ENCODE measurements at regions not wholly inside any gene's neighbourhood (a gene's known extent, or its start where the extent isn't known, plus 50 kb on each side); places are given as distances from the start of the nearest gene placed in this dataset.

DNA sequence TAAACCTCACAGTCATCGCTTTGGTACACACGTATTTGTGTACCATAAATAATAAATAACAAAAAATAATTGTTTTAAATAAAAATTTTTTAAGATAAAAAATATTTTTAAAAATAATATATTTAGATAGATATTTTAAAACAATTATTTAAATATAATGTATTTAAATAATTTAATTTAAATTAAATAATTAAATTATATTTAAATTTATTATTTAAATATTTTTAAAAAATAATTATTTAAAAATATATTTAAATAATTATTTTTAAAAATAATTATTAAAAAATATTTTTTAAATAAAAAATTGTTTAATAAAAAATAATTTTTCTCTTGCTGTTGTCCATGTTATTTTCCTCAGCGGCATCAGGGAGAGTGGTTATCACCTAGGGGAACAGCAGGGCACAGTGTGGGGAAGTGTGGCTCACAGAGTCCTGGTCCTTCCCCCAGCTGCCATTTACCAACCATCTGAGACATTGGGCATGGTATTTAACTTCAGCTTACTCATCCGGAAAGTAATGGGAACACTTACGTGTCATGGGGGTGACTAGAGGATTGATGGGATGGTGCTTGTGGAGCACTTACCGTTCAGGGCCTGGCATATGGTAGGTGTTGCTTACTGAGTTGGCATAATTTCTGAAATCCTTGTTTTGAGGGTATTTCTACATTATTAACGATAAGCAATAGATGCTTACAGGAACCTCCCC is 92.9 kb upstream of the TSPAN2 start:
- peak overlapping the region; percentile 45 for H3K4ac ChIP-seq (ENCODE audit: low read depth, low read length)
- BruUV-seq (replicated peaks), result no TSS peak
- in situ Hi-C loops (cut with MboI; ENCODE audit: low sequenced_read_pairs) (no loop called here), dilution Hi-C loops (cut with HindIII; ENCODE audit: low sequenced_read_pairs, unreplicated experiment) (no loop called here), intact Hi-C loops (cut with micrococcal nuclease) (no loop called here)
- peaks cover 16% of the 10 kb centered on the region for H3K4me1 ChIP-seq (ENCODE audit: control insufficient read depth, insufficient read depth, low read length)
- H2BK20ac ChIP-seq (ENCODE audit: low read depth, low read length), result peak overlapping the region; percentile 85
- peak overlapping the region; percentile 93; the same call in 1 of the 2 replicates for H2AK5ac ChIP-seq (ENCODE audit: low read depth, low read length)
- H3K4me3 ChIP-seq (ENCODE audit: insufficient read depth, low read depth, low read length), result no peak overlapping the region
- H3K79me1 ChIP-seq (ENCODE audit: low read depth in 1 of 2, low read length in 2 of 2), result no peaks in the 10 kb centered on the region
- no peak overlapping the region for H3K56ac ChIP-seq (ENCODE audit: extremely low read depth, insufficient read depth, low read length)
- H2AK9ac ChIP-seq (replicated peaks; ENCODE audit: low read depth, low read length, poor library complexity), result no peak overlapping the region
- no peak overlapping the region for H3K4me2 ChIP-seq (ENCODE audit: low read depth, low read length)
- H3K36me3 ChIP-seq (ENCODE audit: control insufficient read depth, insufficient read depth, low read length), result no peaks in the 10 kb centered on the region
- ChIA-PET POLR2A (ENCODE audit: unreplicated experiment) (no interaction called here), CTCF (interaction anchor here (0.5 kb wide), 1 partner anchor 1234 kb away, joined by 3 read pairs; no protein-coding TSS in a partner anchor)
- no peaks in the 10 kb centered on the region for H3K27me3 ChIP-seq (ENCODE audit: control insufficient read depth, insufficient read depth, low read length)
- peak overlapping the region; percentile 50; the same call in 1 of the 2 replicates for H4K5ac ChIP-seq (ENCODE audit: low read depth, low read length)
- H2BK15ac ChIP-seq (ENCODE audit: low read depth, low read length), result peak overlapping the region; percentile 86
- H3K18ac ChIP-seq (ENCODE audit: low read depth, low read length), result peak overlapping the region; percentile 11; the same call in 1 of the 2 replicates
- H3K9ac ChIP-seq (ENCODE audit: low read depth, low read length), result no peak overlapping the region
- H3K14ac ChIP-seq (replicated peaks; ENCODE audit: low read depth, low read length), result peak overlapping the region; percentile 43; the same call in 1 of the 2 replicates
- no peak for DNase-seq
- H4K91ac ChIP-seq (ENCODE audit: insufficient read depth, low read depth, low read length), result peak overlapping the region; percentile 75
- H4K20me1 ChIP-seq (ENCODE audit: insufficient read depth, low read length), result no peaks in the 10 kb centered on the region
- peak overlapping the region; percentile 46 for H2AFZ ChIP-seq (replicated peaks; ENCODE audit: low read length, poor library complexity)
- no peak for ATAC-seq (ENCODE audit: low read depth)
- H3K9me3 ChIP-seq (ENCODE audit: control insufficient read depth, insufficient read depth, low read length), result no peaks in the 10 kb centered on the region
- TF ChIP-seq CHD1 (IDR thresholded peaks at IDR 0.05; ENCODE audit: low read depth, low read length) (no peak), BHLHE40 (IDR thresholded peaks at IDR 0.05; ENCODE audit: low read depth, low read length) (no peak), CTCF (conservative IDR thresholded peaks at IDR 0.05; ENCODE audit: low read depth, low read length) (no peak), RCOR1 (IDR thresholded peaks at IDR 0.05; ENCODE audit: insufficient replicate concordance, low read length) (no peak), SMC3 (IDR thresholded peaks at IDR 0.05; ENCODE audit: low read depth, low read length) (no peak), FOS (IDR thresholded peaks at IDR 0.05; ENCODE audit: low read depth, low read length) (no peak)
- TF ChIP-seq, protein P1, sequence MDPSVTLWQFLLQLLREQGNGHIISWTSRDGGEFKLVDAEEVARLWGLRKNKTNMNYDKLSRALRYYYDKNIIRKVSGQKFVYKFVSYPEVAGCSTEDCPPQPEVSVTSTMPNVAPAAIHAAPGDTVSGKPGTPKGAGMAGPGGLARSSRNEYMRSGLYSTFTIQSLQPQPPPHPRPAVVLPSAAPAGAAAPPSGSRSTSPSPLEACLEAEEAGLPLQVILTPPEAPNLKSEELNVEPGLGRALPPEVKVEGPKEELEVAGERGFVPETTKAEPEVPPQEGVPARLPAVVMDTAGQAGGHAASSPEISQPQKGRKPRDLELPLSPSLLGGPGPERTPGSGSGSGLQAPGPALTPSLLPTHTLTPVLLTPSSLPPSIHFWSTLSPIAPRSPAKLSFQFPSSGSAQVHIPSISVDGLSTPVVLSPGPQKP (IDR thresholded peaks at IDR 0.05; ENCODE audit: borderline replicate concordance, low read depth, low read length), result no peak
- peak overlapping the region; percentile 17 for H2BK5ac ChIP-seq (ENCODE audit: low read depth, low read length, poor library complexity, severe bottlenecking)
- peak overlapping the region; percentile 80 for H2BK120ac ChIP-seq (ENCODE audit: low read depth, low read length)
- H3K27ac ChIP-seq (ENCODE audit: insufficient read depth, low read length), result no peak overlapping the region
- H3K23ac ChIP-seq (ENCODE audit: low read depth, low read length), result peak overlapping the region; percentile 52; the same call in 1 of the 2 replicates
- no CpG with 5 or more reads among the region's 7 CpGs for WGBS, 2 experiments (ENCODE audit: extremely low coverage in 2 of 2, insufficient read length in 1 of 2)
- H3K9me1 ChIP-seq (ENCODE audit: insufficient read depth, low read length), result peaks cover 24% of the 10 kb centered on the region
- peak overlapping the region; percentile 5 to 20; a peak in 2 of 4 replicates for H4K8ac ChIP-seq (ENCODE audit: low read depth in 2 of 2, low read length in 2 of 2)
